PFSK-1 (cell line): ENCODE measurements at regions not wholly inside any gene's neighbourhood (a gene's known extent, or its start where the extent isn't known, plus 50 kb on each side); places are given as distances from the start of the nearest gene placed in this dataset.

Experiments
- FOXP2 ChIP-seq: optimal IDR thresholded peaks from 2 replicates; pipeline ENCODE3; 2011; ENCODE audit warnings: borderline replicate concordance, control low read depth, inconsistent platforms; ENCODE audit not compliant: insufficient read depth; ENCODE audit errors: extremely low read length, extremely low read depth
- POLR2AphosphoS5 ChIP-seq: IDR thresholded peaks from 2 replicates; pipeline ENCODE4 v1.6.1; 2012; ENCODE audit warnings: low read depth, mild to moderate bottlenecking, control low read depth, low read length, moderate library complexity
- SIN3A ChIP-seq: IDR thresholded peaks from 2 replicates; pipeline ENCODE4 v1.6.1; 2012; ENCODE audit warnings: mild to moderate bottlenecking, low read length, moderate library complexity, borderline replicate concordance; ENCODE audit not compliant: insufficient read depth
- TAF1 ChIP-seq: IDR thresholded peaks from 2 replicates; pipeline ENCODE4 v1.6.1; 2012; ENCODE audit warnings: low read length, control low read depth, borderline replicate concordance; ENCODE audit not compliant: insufficient read depth
- TF ChIP-seq, protein P1 (sequence below), 2 experiments: IDR thresholded peaks; 2 replicates each; pipeline versions ENCODE4 v1.6.1 to v1.8.0; 2011 to 2012; ENCODE audit warnings: low read depth in 2 of 2, low read length in 2 of 2, control low read depth in 1 of 2, inconsistent platforms in 1 of 2, mild to moderate bottlenecking in 1 of 2, moderate library complexity in 1 of 2; ENCODE audit not compliant: insufficient read depth in 1 of 2

DNA sequence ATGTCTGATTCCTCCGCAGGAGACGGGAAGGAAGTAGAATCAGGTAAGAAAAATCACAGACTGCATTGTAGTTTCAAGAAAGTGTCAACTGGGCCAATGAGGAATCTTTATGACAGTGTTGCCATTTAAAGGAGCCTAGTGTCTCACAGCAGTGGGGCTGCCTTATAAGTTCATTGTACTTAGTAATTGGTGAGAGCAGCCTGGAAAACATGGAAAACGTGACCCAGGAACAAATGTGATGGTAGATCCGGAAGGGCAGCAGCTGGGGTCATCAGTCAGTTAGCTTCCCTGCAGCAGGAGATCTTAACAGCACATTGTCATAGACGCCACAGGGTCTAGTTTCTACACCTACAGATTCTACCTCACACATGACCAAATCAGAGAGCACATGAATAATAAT lies 630.0 kb upstream of the LMO3 start:
- no peak for TF ChIP-seq POLR2AphosphoS5
- TF ChIP-seq TAF1, result no peak
- TF ChIP-seq, protein P1, sequence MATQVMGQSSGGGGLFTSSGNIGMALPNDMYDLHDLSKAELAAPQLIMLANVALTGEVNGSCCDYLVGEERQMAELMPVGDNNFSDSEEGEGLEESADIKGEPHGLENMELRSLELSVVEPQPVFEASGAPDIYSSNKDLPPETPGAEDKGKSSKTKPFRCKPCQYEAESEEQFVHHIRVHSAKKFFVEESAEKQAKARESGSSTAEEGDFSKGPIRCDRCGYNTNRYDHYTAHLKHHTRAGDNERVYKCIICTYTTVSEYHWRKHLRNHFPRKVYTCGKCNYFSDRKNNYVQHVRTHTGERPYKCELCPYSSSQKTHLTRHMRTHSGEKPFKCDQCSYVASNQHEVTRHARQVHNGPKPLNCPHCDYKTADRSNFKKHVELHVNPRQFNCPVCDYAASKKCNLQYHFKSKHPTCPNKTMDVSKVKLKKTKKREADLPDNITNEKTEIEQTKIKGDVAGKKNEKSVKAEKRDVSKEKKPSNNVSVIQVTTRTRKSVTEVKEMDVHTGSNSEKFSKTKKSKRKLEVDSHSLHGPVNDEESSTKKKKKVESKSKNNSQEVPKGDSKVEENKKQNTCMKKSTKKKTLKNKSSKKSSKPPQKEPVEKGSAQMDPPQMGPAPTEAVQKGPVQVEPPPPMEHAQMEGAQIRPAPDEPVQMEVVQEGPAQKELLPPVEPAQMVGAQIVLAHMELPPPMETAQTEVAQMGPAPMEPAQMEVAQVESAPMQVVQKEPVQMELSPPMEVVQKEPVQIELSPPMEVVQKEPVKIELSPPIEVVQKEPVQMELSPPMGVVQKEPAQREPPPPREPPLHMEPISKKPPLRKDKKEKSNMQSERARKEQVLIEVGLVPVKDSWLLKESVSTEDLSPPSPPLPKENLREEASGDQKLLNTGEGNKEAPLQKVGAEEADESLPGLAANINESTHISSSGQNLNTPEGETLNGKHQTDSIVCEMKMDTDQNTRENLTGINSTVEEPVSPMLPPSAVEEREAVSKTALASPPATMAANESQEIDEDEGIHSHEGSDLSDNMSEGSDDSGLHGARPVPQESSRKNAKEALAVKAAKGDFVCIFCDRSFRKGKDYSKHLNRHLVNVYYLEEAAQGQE (IDR thresholded peaks at IDR 0.05; ENCODE audit: insufficient read depth in 1 of 2, low read depth in 2 of 2, low read length in 2 of 2), result no peak
- TF ChIP-seq FOXP2, result no peak
- TF ChIP-seq SIN3A, result no peak

DNA sequence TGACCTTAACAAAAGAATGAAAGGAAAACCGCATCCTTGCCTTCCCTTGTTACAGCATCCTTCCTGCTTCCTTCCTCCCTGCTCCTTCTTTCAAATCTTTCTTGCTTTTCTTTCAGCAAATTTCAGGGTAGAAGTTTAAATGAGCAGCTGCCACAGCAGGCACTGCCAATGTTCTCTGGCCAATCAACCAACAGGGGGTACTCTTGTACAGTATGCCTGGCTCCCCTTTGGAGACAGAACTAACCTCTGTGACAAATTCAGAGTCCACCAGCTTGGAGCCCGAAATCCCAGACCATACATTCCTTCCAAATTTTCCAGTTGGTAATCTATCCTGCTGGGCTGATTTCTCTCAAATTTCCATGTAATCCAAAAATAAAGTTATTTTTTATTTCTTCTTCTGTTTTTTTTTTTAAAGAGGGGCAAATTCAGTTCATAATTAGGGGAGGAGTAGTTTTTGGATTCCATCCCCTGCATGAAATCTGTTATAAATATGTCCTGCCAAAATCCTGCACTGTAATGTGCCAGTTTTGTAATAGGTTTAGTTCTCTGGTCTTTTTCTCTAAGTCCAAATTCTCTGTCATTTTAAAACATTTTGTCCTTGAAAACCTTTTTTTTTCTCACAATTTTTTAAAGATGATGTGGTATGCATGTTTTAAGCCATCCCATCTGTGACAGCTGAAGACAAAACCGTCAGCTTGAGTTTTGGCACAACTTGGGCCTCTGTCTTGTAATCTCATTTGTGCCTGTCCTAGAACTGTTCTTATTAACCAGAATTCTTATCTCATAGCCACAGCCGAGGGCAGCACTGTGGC lies 610.0 kb upstream of the LMO3 start:
- TF ChIP-seq FOXP2, result no peak
- no peak for TF ChIP-seq POLR2AphosphoS5
- TF ChIP-seq, protein P1 (IDR thresholded peaks at IDR 0.05; ENCODE audit: insufficient read depth in 1 of 2, low read depth in 2 of 2, low read length in 2 of 2), result no peak
- no peak for TF ChIP-seq SIN3A

DNA sequence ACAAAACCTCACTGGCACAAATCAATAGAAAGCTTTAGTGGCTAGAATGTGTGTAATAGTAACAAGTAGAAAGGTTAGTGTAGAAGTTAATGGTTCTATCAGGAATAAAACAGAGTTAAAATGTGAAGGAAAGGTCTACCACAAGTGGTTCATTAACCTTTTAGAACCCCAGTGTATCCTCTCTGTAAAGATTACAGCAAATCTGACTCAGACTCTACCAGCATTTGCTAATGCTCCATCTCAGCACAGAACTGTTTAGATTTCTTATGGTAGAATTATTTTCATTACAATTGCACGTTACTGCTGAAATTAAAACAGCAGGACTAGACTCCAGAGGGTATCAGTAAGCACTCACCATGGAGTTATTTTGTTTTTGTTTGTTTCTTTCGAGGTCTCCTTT lies 609.0 kb upstream of the LMO3 start:
- TF ChIP-seq TAF1, result no peak
- no peak for TF ChIP-seq POLR2AphosphoS5
- TF ChIP-seq, protein P1 (IDR thresholded peaks at IDR 0.05; ENCODE audit: insufficient read depth in 1 of 2, low read depth in 2 of 2, low read length in 2 of 2), result no peak
- no peak for TF ChIP-seq FOXP2
- TF ChIP-seq SIN3A, result no peak

DNA sequence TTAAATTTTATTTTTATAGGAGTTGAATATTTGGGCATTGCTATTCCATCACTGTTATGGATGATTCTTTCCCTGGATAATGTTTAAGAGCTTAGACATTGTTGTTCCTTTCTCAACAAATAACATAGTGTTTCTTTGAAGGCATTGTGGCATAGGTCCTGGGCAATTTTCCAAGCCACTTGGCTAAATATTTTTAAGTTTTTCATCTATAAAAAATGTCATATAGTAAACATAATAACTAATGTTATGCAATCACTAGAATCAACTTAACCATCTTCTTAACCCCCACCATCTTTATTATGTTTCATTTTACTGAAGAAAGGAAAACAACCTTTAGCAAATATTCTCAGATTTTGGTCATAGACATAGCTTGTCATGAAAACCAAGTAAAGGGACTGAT lies 600.6 kb upstream of the LMO3 start:
- TF ChIP-seq TAF1 (no peak), POLR2AphosphoS5 (no peak), FOXP2 (no peak), SIN3A (no peak)
- TF ChIP-seq, protein P1 (IDR thresholded peaks at IDR 0.05; ENCODE audit: insufficient read depth in 1 of 2, low read depth in 2 of 2, low read length in 2 of 2), result no peak
